ENCODE measurements at regions not wholly inside any gene's neighbourhood (a gene's known extent, or its start where the extent isn't known, plus 50 kb on each side); places are given as distances from the start of the nearest gene placed in this dataset.

GRCh38 chr9:88934876-88935535 lies 56.3 kb upstream of the S1PR3 start:
- TF ChIP-seq CTCF (IDR thresholded peaks at IDR 0.05; ENCODE audit: insufficient read depth, low read length, missing control alignments), result no peak
- POLR2A ChIA-PET, result no interaction called here
- no peak overlapping the region for H3K4me3 ChIP-seq (ENCODE audit: low read depth, low read length)
- CTCF ChIA-PET, result no interaction called here
- no peak for DNase-seq (ENCODE audit: low read depth, low spot score)

GRCh38 chr9:88936132-88936531 lies 55.1 kb upstream of the S1PR3 start:
- ChIA-PET CTCF (no interaction called here), POLR2A (no interaction called here)
- no peak for DNase-seq (ENCODE audit: low read depth, low spot score)
- no peak for TF ChIP-seq CTCF (IDR thresholded peaks at IDR 0.05; ENCODE audit: insufficient read depth, low read length, missing control alignments)
- no peak overlapping the region for H3K4me3 ChIP-seq (ENCODE audit: low read depth, low read length)

- no peak for DNase-seq (ENCODE audit: low read depth, low spot score)
- CTCF ChIA-PET, result no interaction called here
- no peak for TF ChIP-seq CTCF (IDR thresholded peaks at IDR 0.05; ENCODE audit: insufficient read depth, low read length, missing control alignments)
Observed at GRCh38 chr9:88936668-88937067, 54.6 kb upstream of the S1PR3 start.

GRCh38 chr9:88937248-88937647 lies 54.0 kb upstream of the S1PR3 start:
- DNase-seq (ENCODE audit: low read depth, low spot score), result no peak
- no peak overlapping the region for H3K4me3 ChIP-seq (ENCODE audit: low read depth, low read length)
- no peak for TF ChIP-seq CTCF (IDR thresholded peaks at IDR 0.05; ENCODE audit: insufficient read depth, low read length, missing control alignments)
- POLR2A ChIA-PET, result no interaction called here
- CTCF ChIA-PET, result no interaction called here

More at GRCh38 chr9:88936668-88937067, 54.6 kb upstream of the S1PR3 start:
- POLR2A ChIA-PET, result no interaction called here
- H3K4me3 ChIP-seq (ENCODE audit: low read depth, low read length), result no peak overlapping the region

GRCh38 chr9:88938189-88938588 lies 53.1 kb upstream of the S1PR3 start:
- TF ChIP-seq CTCF (IDR thresholded peaks at IDR 0.05; ENCODE audit: insufficient read depth, low read length, missing control alignments), result no peak
- H3K4me3 ChIP-seq (ENCODE audit: low read depth, low read length), result no peak overlapping the region
- POLR2A ChIA-PET, result no interaction called here
- CTCF ChIA-PET, result no interaction called here
- DNase-seq (ENCODE audit: low read depth, low spot score), result no peak

Data from AG04449 (cell line).